Gastrocnemius medialis (tissue), 4 donors: ENCODE measurements at regions not wholly inside any gene's neighbourhood (a gene's known extent, or its start where the extent isn't known, plus 50 kb on each side); places are given as distances from the start of the nearest gene placed in this dataset.

Experiments used
- ATAC-seq, 2 donors: fragments of 150-250 bp; one replicate each; pipeline ENCODE4 v1.9.1; 2016
- DNase-seq, 2 donors: peaks; one replicate each; pipeline ENCODE4 v3.0.0-alpha.2; 2019
- H3K27ac ChIP-seq, 4 donors: fragments of 200-600 bp; sonication (generic); 1 replicate in 1 of 4; 2 replicates in 3 of 4; pipeline ENCODE4 v1.5.1; 2016 to 2018; ENCODE audit warnings: mild to moderate bottlenecking in 2 of 4, moderate library complexity in 1 of 4
- H3K27me3 ChIP-seq, 3 donors: fragments of 200-600 bp; sonication (generic) in 2 of 3; 1 replicate in 1 of 3; 2 replicates in 2 of 3; pipeline versions ENCODE4 v1.5.1 to v1.6.0; 2016 to 2019; ENCODE audit warnings: mild to moderate bottlenecking in 1 of 3, moderate library complexity in 1 of 3
- H3K36me3 ChIP-seq, 2 donors: fragments of 200-600 bp; sonication (generic) in 1 of 2; one replicate each; pipeline ENCODE4 v1.5.1; 2017 to 2018
- H3K4me1 ChIP-seq, 2 donors: fragments of 200-600 bp; sonication (generic) in 1 of 2; one replicate each; pipeline ENCODE4 v1.5.1; 2016 to 2017; ENCODE audit warnings: mild to moderate bottlenecking in 2 of 2
- H3K4me3 ChIP-seq, 4 donors: fragments of 200-600 bp; sonication (generic) in 3 of 4; 1 replicate in 1 of 4; 2 replicates in 3 of 4; pipeline ENCODE4 v1.5.1; 2016 to 2019; ENCODE audit warnings: mild to moderate bottlenecking in 2 of 4
- H3K9me3 ChIP-seq, 3 donors: fragments of 200-600 bp; sonication (generic) in 2 of 3; 1 replicate in 1 of 3; 2 replicates in 2 of 3; pipeline ENCODE4 v1.5.1; 2016 to 2019
- CTCF ChIP-seq, 5 experiments: fragments of 450-650 bp in 3 of 5; fragments of 200-600 bp in 2 of 5; sonication (generic) in 2 of 5; IDR thresholded peaks in 4 of 5; conservative IDR thresholded peaks in 1 of 5; 1 replicate in 4 of 5; 2 replicates in 1 of 5; pipeline ENCODE4 v1.5.1; 2016 to 2019; ENCODE audit warnings: antibody characterized with exemption in 5 of 5, mild to moderate bottlenecking in 3 of 5, moderate library complexity in 3 of 5
- POLR2A ChIP-seq, 2 donors: fragments of 450-650 bp; IDR thresholded peaks; one replicate each; pipeline ENCODE4 v1.6.1; 2017; ENCODE audit warnings: antibody characterized with exemption in 2 of 2, mild to moderate bottlenecking in 2 of 2, moderate library complexity in 2 of 2
- in situ Hi-C, 4 donors: fragments of 200-750 bp; cut with MboI; loops; one replicate each; pipeline versions ENCODE4 v1.15.0 to v1.8.0; 2017; ENCODE audit warnings: low sequenced_read_pairs in 4 of 4
- intact Hi-C: fragments of 100-400 bp; cut with DNase I; formaldehyde crosslinking; loops from one replicate; pipeline ENCODE4 v1.15.1; 2023; ENCODE audit warnings: low total_unique reads

GRCh38 chr11:112465433-112466024, 204.9 kb upstream of the PLET1 start:
- Histone ChIP-seq H3K27ac (no peak overlapping the region), H3K9me3 (no peaks in the 10 kb centered on the region), H3K4me3 (no peak overlapping the region), H3K27me3 (no peaks in the 10 kb centered on the region), H3K36me3 (no peaks in the 10 kb centered on the region), H3K4me1 (peaks cover 8 to 11% of the 10 kb centered on the region in 2 donors)
- no peak for TF ChIP-seq CTCF (IDR thresholded peaks at IDR 0.05 in 4 of 5, conservative IDR thresholded peaks at IDR 0.05 in 1 of 5)
- TF ChIP-seq POLR2A (IDR thresholded peaks at IDR 0.05) = no peak
- no peak for ATAC-seq
- intact Hi-C loops = loop anchor here (5.0 kb wide), 2 partner anchors 92 to 173 kb away; no protein-coding TSS in a partner anchor
- in situ Hi-C loops = no loop called here
- DNase-seq = no peak

- peaks cover 8 to 11% of the 10 kb centered on the region in 2 donors for H3K4me1 ChIP-seq
- no peak for TF ChIP-seq POLR2A (IDR thresholded peaks at IDR 0.05)
- TF ChIP-seq CTCF (IDR thresholded peaks at IDR 0.05 in 4 of 5, conservative IDR thresholded peaks at IDR 0.05 in 1 of 5) = no peak
- H3K27ac ChIP-seq = peak overlapping the region in 3 of 4 donors; percentile 28 to 75 (median 47)
- DNase-seq = peak; percentile 54 to 67
- intact Hi-C loops (loop anchor here (5.0 kb wide), 2 partner anchors 90 to 175 kb away; no protein-coding TSS in a partner anchor), in situ Hi-C loops (no loop called here)
- H3K27me3 ChIP-seq = no peaks in the 10 kb centered on the region
- H3K9me3 ChIP-seq = no peaks in the 10 kb centered on the region
- no peak overlapping the region for H3K4me3 ChIP-seq
- peak; percentile 96 to 99 for ATAC-seq
- no peaks in the 10 kb centered on the region for H3K36me3 ChIP-seq
Observed at GRCh38 chr11:112467721-112468120, 207.1 kb upstream of the PLET1 start.

GRCh38 chr11:112469376-112469775, 208.7 kb upstream of the PLET1 start:
- H3K9me3 ChIP-seq = no peaks in the 10 kb centered on the region
- DNase-seq = no peak
- in situ Hi-C loops (no loop called here), intact Hi-C loops (loop anchor here (5.0 kb wide), 2 partner anchors 88 to 177 kb away; no protein-coding TSS in a partner anchor)
- H3K27ac ChIP-seq = no peak overlapping the region
- TF ChIP-seq POLR2A (IDR thresholded peaks at IDR 0.05) = no peak
- TF ChIP-seq CTCF (IDR thresholded peaks at IDR 0.05 in 4 of 5, conservative IDR thresholded peaks at IDR 0.05 in 1 of 5) = no peak
- no peaks in the 10 kb centered on the region for H3K36me3 ChIP-seq
- ATAC-seq = no peak
- H3K4me1 ChIP-seq = peaks cover 8 to 11% of the 10 kb centered on the region in 2 donors
- no peaks in the 10 kb centered on the region for H3K27me3 ChIP-seq
- no peak overlapping the region for H3K4me3 ChIP-seq

GRCh38 chr11:112470355-112470754, 209.7 kb upstream of the PLET1 start:
- H3K36me3 ChIP-seq = no peaks in the 10 kb centered on the region
- peaks cover 8 to 11% of the 10 kb centered on the region in 2 donors for H3K4me1 ChIP-seq
- DNase-seq (no peak), ATAC-seq (no peak)
- H3K9me3 ChIP-seq = no peaks in the 10 kb centered on the region
- in situ Hi-C loops = no loop called here
- H3K4me3 ChIP-seq = no peak overlapping the region
- intact Hi-C loops = no loop called here
- H3K27ac ChIP-seq = no peak overlapping the region
- TF ChIP-seq CTCF (IDR thresholded peaks at IDR 0.05 in 4 of 5, conservative IDR thresholded peaks at IDR 0.05 in 1 of 5) (no peak), POLR2A (IDR thresholded peaks at IDR 0.05) (no peak)
- H3K27me3 ChIP-seq = no peaks in the 10 kb centered on the region

GRCh38 chr11:112471731-112472130, 211.1 kb upstream of the PLET1 start:
- DNase-seq (no peak), ATAC-seq (no peak)
- H3K9me3 ChIP-seq = no peaks in the 10 kb centered on the region
- in situ Hi-C loops = no loop called here
- no peak for TF ChIP-seq POLR2A (IDR thresholded peaks at IDR 0.05)
- H3K27me3 ChIP-seq = no peaks in the 10 kb centered on the region
- intact Hi-C loops = no loop called here
- H3K36me3 ChIP-seq = no peaks in the 10 kb centered on the region
- H3K4me1 ChIP-seq = peaks cover 8 to 11% of the 10 kb centered on the region in 2 donors
- H3K27ac ChIP-seq = no peak overlapping the region
- no peak overlapping the region for H3K4me3 ChIP-seq
